Mesenchymal stem cell (in vitro differentiated cells and primary cell): ENCODE measurements at regions not wholly inside any gene's neighbourhood (a gene's known extent, or its start where the extent isn't known, plus 50 kb on each side); places are given as distances from the start of the nearest gene placed in this dataset.
"Not testable (repeated sequence)": the region's sequence is repeated elsewhere in the genome, so short reads cannot be mapped to it uniquely, and the experiment has no call there.

Experiments used
- DNase-seq: peaks from one replicate; pipeline ENCODE4 v3.0.0-alpha.2; 2013
- H2AFZ ChIP-seq: one replicate; pipeline ENCODE4 v1.6.1; 2013; ENCODE audit warnings: low read depth, mild to moderate bottlenecking, control low read depth, inconsistent platforms, low read length, moderate library complexity
- H2AK5ac ChIP-seq: 2 replicates; pipeline ENCODE4 v1.6.1; 2013; ENCODE audit warnings: low read length, moderate library complexity, mild to moderate bottlenecking, inconsistent platforms; ENCODE audit not compliant: severe bottlenecking
- H2BK120ac ChIP-seq: one replicate; pipeline ENCODE4 v1.6.1; 2013; ENCODE audit warnings: low read depth, mild to moderate bottlenecking, inconsistent platforms, low read length, moderate library complexity
- H2BK12ac ChIP-seq, 2 experiments: one replicate each; pipeline ENCODE4 v1.6.1; 2013; ENCODE audit warnings: inconsistent platforms in 2 of 2, low read length in 2 of 2, mild to moderate bottlenecking in 2 of 2, moderate library complexity in 2 of 2, control low read depth in 1 of 2
- H2BK15ac ChIP-seq: one replicate; pipeline ENCODE4 v1.6.1; 2013; ENCODE audit warnings: mild to moderate bottlenecking, low read depth, inconsistent platforms; ENCODE audit not compliant: poor library complexity, severe bottlenecking
- H2BK5ac ChIP-seq: 2 replicates; pipeline ENCODE4 v1.6.1; 2013; ENCODE audit warnings: low read depth, mild to moderate bottlenecking, low read length, control low read depth, inconsistent platforms; ENCODE audit not compliant: poor library complexity, severe bottlenecking
- H3K14ac ChIP-seq, 2 experiments: one replicate each; pipeline ENCODE4 v1.6.1; 2013; ENCODE audit warnings: inconsistent platforms in 2 of 2, low read length in 2 of 2, control low read depth in 1 of 2, mild to moderate bottlenecking in 1 of 2, moderate library complexity in 1 of 2
- H3K18ac ChIP-seq, 2 experiments: one replicate each; pipeline ENCODE4 v1.6.1; 2013; ENCODE audit warnings: inconsistent platforms in 2 of 2, low read length in 2 of 2, control low read depth in 1 of 2, low read depth in 1 of 2, mild to moderate bottlenecking in 1 of 2
- H3K23ac ChIP-seq, 2 experiments: one replicate each; pipeline ENCODE4 v1.6.1; 2013; ENCODE audit warnings: inconsistent platforms in 2 of 2, low read length in 2 of 2, mild to moderate bottlenecking in 2 of 2, moderate library complexity in 2 of 2, control low read depth in 1 of 2
- H3K27ac ChIP-seq: 2 replicates; pipeline ENCODE4 v1.5.1; 2013; ENCODE audit warnings: mild to moderate bottlenecking, moderate library complexity, low read length, control low read depth, inconsistent platforms; ENCODE audit not compliant: poor library complexity, severe bottlenecking
- H3K27me3 ChIP-seq, 2 experiments: 2 replicates each; pipeline versions ENCODE4 v1.6.1 to v1.7.0; 2013; ENCODE audit warnings: low read length in 2 of 2, mild to moderate bottlenecking in 2 of 2, moderate library complexity in 2 of 2, control low read depth in 1 of 2, inconsistent platforms in 1 of 2; ENCODE audit not compliant: control insufficient read depth in 1 of 2, insufficient read depth in 1 of 2
- H3K36me3 ChIP-seq, 2 experiments: 2 replicates each; pipeline versions ENCODE4 v1.6.1 to v1.7.0; 2013; ENCODE audit warnings: low read length in 2 of 2, control low read depth in 1 of 2, inconsistent platforms in 1 of 2, low read depth in 1 of 2, mild to moderate bottlenecking in 1 of 2; ENCODE audit not compliant: insufficient read depth in 2 of 2, control insufficient read depth in 1 of 2
- H3K4ac ChIP-seq, 2 experiments: one replicate each; pipeline ENCODE4 v1.6.1; 2013; ENCODE audit warnings: inconsistent platforms in 2 of 2, low read length in 2 of 2, mild to moderate bottlenecking in 2 of 2, moderate library complexity in 2 of 2, control low read depth in 1 of 2, low read depth in 1 of 2
- H3K4me1 ChIP-seq: 2 replicates; pipeline ENCODE4 v1.6.1; 2013; ENCODE audit warnings: low read depth, low read length, control low read depth; ENCODE audit not compliant: control insufficient read depth, insufficient read depth
- H3K4me2 ChIP-seq: 2 replicates; pipeline ENCODE4 v1.6.1; 2013; ENCODE audit warnings: low read length, mild to moderate bottlenecking, inconsistent platforms; ENCODE audit not compliant: poor library complexity, severe bottlenecking
- H3K4me3 ChIP-seq, 2 experiments: 2 replicates each; pipeline versions ENCODE4 v1.5.1 to v1.7.0; 2013; ENCODE audit warnings: low read length in 2 of 2, mild to moderate bottlenecking in 2 of 2, control low read depth in 1 of 2, low read depth in 1 of 2; ENCODE audit not compliant: insufficient read depth in 1 of 2
- H3K79me1 ChIP-seq: replicated peaks from 2 replicates; pipeline ENCODE4 v1.6.1; 2013; ENCODE audit warnings: mild to moderate bottlenecking, control low read depth, low read length, inconsistent platforms; ENCODE audit not compliant: poor library complexity, severe bottlenecking
- H3K9ac ChIP-seq: 2 replicates; pipeline ENCODE4 v1.7.0; 2013; ENCODE audit warnings: mild to moderate bottlenecking, low read length, moderate library complexity
- H3K9me3 ChIP-seq: 2 replicates; pipeline ENCODE4 v1.7.0; 2013; ENCODE audit warnings: mild to moderate bottlenecking, low read length; ENCODE audit not compliant: control insufficient read depth
- H4K8ac ChIP-seq: one replicate; pipeline ENCODE4 v1.6.1; 2013; ENCODE audit warnings: inconsistent platforms, mild to moderate bottlenecking, low read length, moderate library complexity
- H4K91ac ChIP-seq: one replicate; pipeline ENCODE4 v1.6.1; 2013; ENCODE audit warnings: mild to moderate bottlenecking, low read length, inconsistent platforms
- WGBS: methylation state at CpG from one replicate; pipeline ENCODE4 v1.1.7; 2013; ENCODE audit warnings: mixed read lengths; 5-methylcytosine and 5-hydroxymethylcytosine counted together

GRCh38 chr9:66830777-66831497, 69.6 kb upstream of the ZNF658 start:
- not testable (repeated sequence) for H2BK15ac ChIP-seq, H4K8ac ChIP-seq, H2BK5ac ChIP-seq, H4K91ac ChIP-seq, H3K4me2 ChIP-seq, H3K27ac ChIP-seq, H3K79me1 ChIP-seq, H3K4me3 ChIP-seq, H3K27me3 ChIP-seq, H3K4ac ChIP-seq, H2BK120ac ChIP-seq, H2BK12ac ChIP-seq, H3K9me3 ChIP-seq, H3K23ac ChIP-seq, H2AFZ ChIP-seq, H3K14ac ChIP-seq, DNase-seq, H3K9ac ChIP-seq, H3K36me3 ChIP-seq, H2AK5ac ChIP-seq, H3K18ac ChIP-seq, H3K4me1 ChIP-seq
- 100% methylated on average over 7 of the region's 34 CpGs for WGBS

- not testable (repeated sequence) for H4K91ac ChIP-seq, H3K9ac ChIP-seq, H3K4me2 ChIP-seq, H2BK15ac ChIP-seq, DNase-seq, H3K9me3 ChIP-seq, H3K36me3 ChIP-seq, H3K79me1 ChIP-seq, H2AFZ ChIP-seq, H3K4me1 ChIP-seq, H4K8ac ChIP-seq, H3K14ac ChIP-seq, H2BK12ac ChIP-seq, H2BK5ac ChIP-seq, H3K23ac ChIP-seq, H3K4ac ChIP-seq, H2BK120ac ChIP-seq, H3K4me3 ChIP-seq, H3K27me3 ChIP-seq, H3K18ac ChIP-seq, H2AK5ac ChIP-seq, H3K27ac ChIP-seq
- no CpG with 5 or more reads among the region's 7 CpGs for WGBS
Observed at GRCh38 chr9:66832222-66832621, 68.3 kb upstream of the ZNF658 start.

- WGBS: no CpG with 5 or more reads among the region's 9 CpGs
- H4K91ac ChIP-seq, H3K4me3 ChIP-seq, H4K8ac ChIP-seq, H3K9ac ChIP-seq, H3K4me1 ChIP-seq, H3K27me3 ChIP-seq, H2AK5ac ChIP-seq, H3K9me3 ChIP-seq, H3K36me3 ChIP-seq, DNase-seq, H3K4ac ChIP-seq, H3K4me2 ChIP-seq, H2BK120ac ChIP-seq, H2BK5ac ChIP-seq, H2BK15ac ChIP-seq, H3K18ac ChIP-seq, H2AFZ ChIP-seq, H2BK12ac ChIP-seq, H3K23ac ChIP-seq, H3K14ac ChIP-seq, H3K27ac ChIP-seq, H3K79me1 ChIP-seq: not testable (repeated sequence)
Observed at GRCh38 chr9:66837242-66837937, 63.1 kb upstream of the ZNF658 start.
